KOPT-K1 (cell line): ENCODE measurements at regions not wholly inside any gene's neighbourhood (a gene's known extent, or its start where the extent isn't known, plus 50 kb on each side); places are given as distances from the start of the nearest gene placed in this dataset.

Experiments
- H3K27ac ChIP-seq: fragments of 200-600 bp; sonication (generic); 2 replicates; pipeline ENCODE4 v1.5.1; 2016; ENCODE audit warnings: antibody characterized with exemption, mild to moderate bottlenecking, low read depth, low read length; ENCODE audit not compliant: poor library complexity, severe bottlenecking
- H3K36me3 ChIP-seq: fragments of 200-600 bp; sonication (generic); 2 replicates; pipeline ENCODE4 v1.5.1; 2017; ENCODE audit warnings: antibody characterized with exemption, mild to moderate bottlenecking, low read length, moderate library complexity; ENCODE audit not compliant: insufficient read depth
- H3K9me3 ChIP-seq: fragments of 200-600 bp; sonication (generic); 2 replicates; pipeline ENCODE4 v1.5.1; 2017; ENCODE audit warnings: antibody characterized with exemption, low read length, mild to moderate bottlenecking; ENCODE audit not compliant: insufficient read depth, poor library complexity, severe bottlenecking

DNA sequence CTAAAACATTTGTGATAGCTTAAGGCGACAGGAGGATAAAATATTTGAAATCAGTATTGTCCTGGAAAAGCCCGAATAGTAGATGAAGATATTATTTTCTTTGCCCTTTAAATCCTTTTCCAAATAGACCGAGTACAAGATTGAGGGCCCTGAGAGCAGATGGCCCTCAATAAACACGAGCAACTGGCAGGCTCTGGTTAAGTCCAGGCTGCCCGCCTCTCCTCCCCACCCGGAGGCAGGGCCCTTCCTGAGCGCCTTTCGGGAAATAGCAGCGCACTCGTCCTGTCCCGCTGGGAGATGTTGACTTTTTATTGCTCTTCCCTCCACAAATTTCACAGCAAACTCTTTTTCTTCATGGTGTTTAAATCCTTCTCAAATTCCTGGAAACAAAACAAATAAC, 50.8 kb upstream of the MAX start:
- Histone ChIP-seq H3K9me3 (no peaks in the 10 kb centered on the region), H3K36me3 (no peaks in the 10 kb centered on the region), H3K27ac (no peak overlapping the region)

GRCh38 chr14:65156568-65157366, 54.5 kb upstream of the MAX start:
- H3K9me3 ChIP-seq, result no peaks in the 10 kb centered on the region
- H3K36me3 ChIP-seq, result no peaks in the 10 kb centered on the region
- H3K27ac ChIP-seq, result no peak overlapping the region

GRCh38 chr14:65159281-65160062, 57.2 kb upstream of the MAX start:
- Histone ChIP-seq H3K9me3 (no peaks in the 10 kb centered on the region), H3K36me3 (no peaks in the 10 kb centered on the region), H3K27ac (no peak overlapping the region)

DNA sequence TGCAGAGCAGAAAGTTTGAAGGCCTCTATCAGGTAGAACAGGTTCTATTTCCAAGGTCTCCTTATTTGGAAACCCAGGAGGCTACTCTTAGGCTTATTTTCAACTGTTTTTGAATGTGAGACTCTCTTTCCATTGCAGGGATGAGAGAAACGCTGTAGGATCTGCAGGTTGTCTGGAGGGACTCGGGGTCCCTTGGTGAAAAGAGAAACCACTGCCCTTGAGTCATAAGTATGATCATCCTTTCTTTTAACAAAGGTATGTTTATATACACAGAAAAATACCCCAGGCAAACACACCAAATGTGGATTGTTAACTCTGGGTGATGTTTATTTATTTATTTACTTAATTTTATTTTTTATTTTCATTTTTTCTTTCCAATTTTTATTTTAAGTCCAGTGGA, 57.8 kb upstream of the MAX start:
- Histone ChIP-seq H3K27ac (no peak overlapping the region), H3K9me3 (no peaks in the 10 kb centered on the region)

DNA sequence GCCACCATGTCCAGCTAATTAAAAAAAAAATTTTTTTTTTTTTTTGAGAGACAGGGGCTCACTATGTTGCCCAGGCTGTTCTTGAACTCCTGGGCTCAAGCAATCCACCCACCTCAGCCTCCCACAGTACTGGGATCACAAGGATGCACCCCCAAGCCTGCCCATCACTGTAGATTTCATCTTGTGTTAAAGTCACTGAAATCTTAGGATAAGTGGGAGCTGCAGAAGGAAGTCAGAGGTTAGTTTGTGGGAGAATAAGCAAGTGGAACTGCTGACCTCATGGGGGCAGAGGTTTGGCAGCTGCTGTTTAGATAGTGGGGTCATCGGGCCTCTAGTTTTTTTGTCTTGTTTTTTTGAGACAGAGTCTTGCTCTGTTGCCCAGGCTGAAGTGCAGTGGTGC, 59.7 kb upstream of the MAX start:
- Histone ChIP-seq H3K27ac (no peak overlapping the region), H3K36me3 (no peaks in the 10 kb centered on the region), H3K9me3 (no peaks in the 10 kb centered on the region)

More for the DNA sequence above, 57.8 kb upstream of the MAX start:
- no peaks in the 10 kb centered on the region for H3K36me3 ChIP-seq

DNA sequence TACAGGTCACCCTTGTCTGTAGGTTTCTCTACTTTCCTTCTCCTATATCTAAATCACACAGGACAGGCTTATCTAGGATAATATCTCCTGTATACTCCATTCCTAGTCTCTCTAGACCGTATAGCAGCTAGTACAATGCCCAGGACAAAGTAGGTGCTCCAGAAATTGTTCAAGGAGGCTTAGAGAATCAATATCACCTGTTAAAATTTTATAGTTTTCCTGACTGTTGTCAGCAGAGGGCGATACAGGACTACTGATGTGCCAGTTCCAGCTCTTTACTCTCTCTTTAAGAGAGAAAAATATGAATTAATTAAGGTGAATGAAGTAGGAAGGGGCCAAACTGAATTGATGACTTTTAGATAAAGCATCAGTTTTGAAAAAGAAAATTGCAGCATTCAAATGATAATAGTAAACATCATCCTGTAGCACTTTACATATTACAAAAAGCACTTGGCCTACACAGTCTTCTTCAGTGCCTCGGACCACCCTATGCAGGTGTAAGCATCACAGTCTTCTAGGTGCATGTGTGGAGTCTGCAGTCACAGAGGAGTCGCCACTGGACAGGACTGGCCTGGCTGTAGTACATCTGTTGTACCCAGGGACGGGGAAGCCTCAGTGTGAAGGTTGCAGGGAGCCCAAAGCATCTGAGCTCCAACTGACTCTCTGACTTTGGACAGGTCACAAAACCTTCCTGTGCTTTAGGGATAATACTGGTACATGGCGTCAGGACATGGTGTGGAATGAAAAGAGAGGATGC, 61.9 kb upstream of the MAX start:
- Histone ChIP-seq H3K36me3 (no peaks in the 10 kb centered on the region), H3K27ac (no peak overlapping the region), H3K9me3 (no peaks in the 10 kb centered on the region)

DNA sequence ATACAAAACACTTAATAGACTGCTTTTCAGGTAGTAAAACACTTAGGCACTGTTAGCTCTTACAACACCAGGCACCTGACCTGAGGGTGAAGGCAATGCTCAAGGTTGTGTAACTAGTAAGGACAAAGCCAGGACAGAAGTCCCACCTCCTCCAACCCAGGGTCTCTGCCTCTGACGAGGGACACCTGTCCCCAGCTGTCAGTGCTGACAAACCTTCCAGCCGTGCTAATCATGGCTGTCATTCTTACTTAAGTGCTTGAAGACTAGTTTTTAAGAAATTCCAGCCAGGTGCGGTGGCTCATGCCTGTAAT, 62.5 kb upstream of the MAX start:
- H3K27ac ChIP-seq, result no peak overlapping the region
- no peaks in the 10 kb centered on the region for H3K9me3 ChIP-seq
- no peaks in the 10 kb centered on the region for H3K36me3 ChIP-seq

DNA sequence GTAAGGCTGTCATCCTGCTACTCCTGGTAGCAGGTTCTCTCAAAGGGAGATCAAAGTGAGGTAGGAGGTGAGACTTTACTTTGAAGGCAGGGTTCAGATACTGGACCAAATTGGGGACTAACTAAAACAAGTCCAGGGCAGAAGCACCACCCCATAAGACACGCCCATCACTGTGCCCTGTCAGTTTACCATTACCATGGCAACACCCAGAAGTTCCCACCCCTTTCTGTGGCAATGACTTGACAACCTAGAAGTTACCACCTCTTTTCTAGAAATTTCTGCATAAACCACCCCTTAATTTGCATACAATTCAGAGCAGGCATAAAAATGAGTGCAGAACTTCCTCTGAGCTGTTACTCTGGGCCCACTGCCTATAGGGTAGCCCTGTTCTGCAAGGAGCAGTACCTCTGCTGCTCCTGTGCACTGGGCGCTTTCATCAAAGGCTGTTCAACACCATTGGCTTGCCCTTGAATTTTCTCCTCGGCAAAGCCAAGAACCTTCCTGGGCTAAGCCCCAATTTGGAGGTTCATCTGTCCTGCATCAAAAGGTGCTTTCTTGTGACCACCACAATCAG, 64.8 kb upstream of the MAX start:
- peak overlapping the region; percentile 11 for H3K27ac ChIP-seq

DNA sequence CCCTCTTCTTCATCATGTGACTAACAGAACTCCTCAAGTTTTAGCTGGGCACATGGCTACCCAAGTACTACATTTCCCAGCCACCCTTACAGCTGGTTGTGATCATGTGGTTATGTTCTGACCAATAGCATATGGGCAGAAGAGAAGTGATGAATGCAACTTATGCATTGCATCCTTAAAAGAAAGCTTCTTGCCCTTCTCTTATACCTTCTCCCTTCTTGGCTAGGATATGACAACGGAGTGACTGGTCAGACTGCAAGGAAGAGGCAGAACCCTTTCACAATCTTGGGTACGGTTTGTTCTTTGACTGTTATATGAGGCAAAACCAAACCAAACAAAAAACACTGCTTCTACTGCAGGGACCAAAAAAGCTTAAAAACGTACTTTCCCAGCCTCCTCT, 66.5 kb upstream of the MAX start:
- no peak overlapping the region for H3K27ac ChIP-seq

More for the DNA sequence above, 64.8 kb upstream of the MAX start:
- no peaks in the 10 kb centered on the region for H3K9me3 ChIP-seq
- H3K36me3 ChIP-seq, result no peaks in the 10 kb centered on the region

DNA sequence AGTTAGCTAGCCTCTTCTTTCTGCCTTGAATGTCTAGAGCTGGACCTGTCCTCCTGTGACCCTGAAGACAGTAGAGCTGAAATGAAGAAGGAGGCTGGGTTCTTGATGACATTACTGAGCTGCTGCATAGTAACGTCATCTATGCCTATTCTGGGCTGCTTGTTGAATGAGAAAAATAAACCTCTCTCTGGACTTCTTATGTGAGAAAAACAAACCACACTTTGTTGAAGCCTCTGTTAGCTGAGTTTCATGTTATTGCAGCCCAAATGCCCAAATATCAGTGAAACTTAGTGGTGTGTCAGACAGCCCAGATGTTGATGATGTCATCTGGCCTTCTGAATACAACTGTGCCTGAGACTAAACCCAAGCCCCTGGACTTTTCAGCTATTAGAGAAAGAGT, 67.0 kb upstream of the MAX start:
- Histone ChIP-seq H3K9me3 (no peaks in the 10 kb centered on the region), H3K36me3 (no peaks in the 10 kb centered on the region), H3K27ac (no peak overlapping the region)

More for the DNA sequence above, 66.5 kb upstream of the MAX start:
- H3K9me3 ChIP-seq, result no peaks in the 10 kb centered on the region
- no peaks in the 10 kb centered on the region for H3K36me3 ChIP-seq

DNA sequence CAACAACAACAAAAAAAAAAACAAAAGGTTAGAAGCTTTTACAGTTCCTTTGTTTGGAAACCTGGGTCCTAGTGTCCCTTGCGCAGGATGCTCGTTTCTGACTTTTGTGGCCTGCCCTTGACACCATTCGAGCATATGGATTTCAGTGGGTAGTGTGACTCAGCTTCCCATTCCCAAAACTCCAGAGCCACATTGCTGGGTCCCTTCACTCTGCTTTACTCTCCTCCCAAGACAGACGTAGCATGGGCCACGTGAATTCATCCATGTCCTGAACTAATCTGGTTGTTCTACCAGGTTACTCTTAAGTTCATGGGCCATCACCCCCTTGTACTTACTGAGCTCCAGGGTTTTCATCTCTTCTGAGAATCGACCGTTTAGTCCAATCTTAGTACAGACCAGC, 68.0 kb upstream of the MAX start:
- Histone ChIP-seq H3K27ac (no peak overlapping the region), H3K9me3 (no peaks in the 10 kb centered on the region), H3K36me3 (no peaks in the 10 kb centered on the region)

GRCh38 chr14:65170768-65171507, 68.6 kb upstream of the MAX start:
- H3K27ac ChIP-seq, result no peak overlapping the region
- H3K36me3 ChIP-seq, result no peaks in the 10 kb centered on the region
- no peaks in the 10 kb centered on the region for H3K9me3 ChIP-seq

DNA sequence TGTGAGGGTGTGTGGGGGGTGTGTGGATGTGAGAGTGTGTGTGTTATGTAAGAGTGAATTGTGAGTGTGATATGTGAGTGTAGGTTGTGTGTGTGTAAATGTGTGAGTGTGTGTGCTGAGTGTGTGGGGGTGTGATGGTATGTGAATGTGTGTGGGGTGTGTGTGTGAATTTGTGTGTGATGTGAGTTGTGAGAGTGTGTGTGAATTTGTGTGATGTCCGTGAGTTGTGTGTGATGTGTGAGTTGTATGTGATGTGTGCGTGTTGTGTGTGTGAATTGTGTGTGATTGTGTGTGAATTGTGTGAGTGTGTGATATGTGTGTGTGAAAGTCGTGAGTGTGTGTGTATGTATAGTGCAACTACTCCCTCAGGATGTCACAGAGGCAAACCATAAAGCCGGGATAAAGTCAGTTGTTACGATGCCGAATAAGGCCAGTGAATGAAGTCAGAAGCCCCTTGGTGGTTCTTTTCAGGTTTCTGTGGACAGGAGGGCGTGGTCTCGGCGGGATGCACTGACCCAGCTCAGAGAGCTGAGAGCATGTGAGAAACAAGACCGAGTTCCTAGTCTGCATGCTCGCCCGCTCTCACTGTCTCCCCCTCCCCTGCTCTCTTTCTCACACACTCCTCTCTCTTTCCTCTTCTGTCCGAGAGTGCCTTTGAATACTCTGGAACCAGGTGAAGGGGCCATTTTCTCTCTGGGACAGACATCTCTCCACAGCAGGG, 71.8 kb upstream of the MAX start:
- Histone ChIP-seq H3K27ac (no peak overlapping the region), H3K36me3 (no peaks in the 10 kb centered on the region), H3K9me3 (no peaks in the 10 kb centered on the region)

DNA sequence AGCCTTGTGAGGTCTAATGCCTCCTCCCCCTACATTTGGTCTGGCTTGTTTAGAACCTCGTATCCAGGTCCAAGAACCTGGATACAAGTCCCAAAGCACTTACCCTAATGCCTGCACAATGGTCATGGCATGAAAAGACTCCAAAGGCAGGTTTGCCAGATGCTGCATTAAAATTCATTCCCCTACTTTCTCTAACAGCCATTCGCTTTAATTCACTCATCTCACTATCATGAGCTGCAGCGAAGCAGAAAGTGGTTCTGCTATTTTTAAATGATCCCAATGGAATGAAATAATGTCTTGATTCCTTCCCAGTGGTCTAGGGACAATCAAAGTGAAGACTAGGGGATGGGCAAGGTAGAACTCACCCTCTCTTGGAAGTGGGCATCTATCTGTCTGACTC, 72.5 kb upstream of the MAX start:
- no peaks in the 10 kb centered on the region for H3K36me3 ChIP-seq
- no peak overlapping the region for H3K27ac ChIP-seq
- no peaks in the 10 kb centered on the region for H3K9me3 ChIP-seq
